Kidney (tissue), 13 donors: ENCODE measurements at regions not wholly inside any gene's neighbourhood (a gene's known extent, or its start where the extent isn't known, plus 50 kb on each side); places are given as distances from the start of the nearest gene placed in this dataset.

Experiments
- DNase-seq, 5 donors: peaks; one replicate each; pipeline ENCODE4 v3.0.0-alpha.2; 2013 to 2020
- FAIRE-seq: peaks from 2 replicates; lab custom pipeline; 2012; peaks lifted over from hg19 to GRCh38; lab: Jason Lieb, UNC
- H3K27ac ChIP-seq, 2 donors: one replicate each; pipeline ENCODE4 v1.7.0; 2013; ENCODE audit warnings: low read depth in 2 of 2, low read length in 2 of 2, inconsistent platforms in 1 of 2
- H3K27me3 ChIP-seq: one replicate; pipeline ENCODE4 v1.7.1; 2013; ENCODE audit warnings: low read length, inconsistent platforms; ENCODE audit not compliant: control insufficient read depth, insufficient read depth
- H3K36me3 ChIP-seq, 3 donors: one replicate each; pipeline versions ENCODE4 v1.7.0 to v1.7.1; 2013; ENCODE audit warnings: low read length in 3 of 3, control low read depth in 1 of 3, inconsistent platforms in 1 of 3; ENCODE audit not compliant: insufficient read depth in 3 of 3, control insufficient read depth in 2 of 3
- H3K4me1 ChIP-seq, 3 donors: one replicate each; pipeline versions ENCODE4 v1.7.0 to v1.7.1; 2013; ENCODE audit warnings: low read length in 3 of 3, inconsistent platforms in 1 of 3, low read depth in 1 of 3; ENCODE audit not compliant: control insufficient read depth in 2 of 3, insufficient read depth in 2 of 3
- H3K4me3 ChIP-seq, 3 donors: one replicate each; pipeline versions ENCODE4 v1.7.0 to v1.8.1; 2013; ENCODE audit warnings: low read length in 3 of 3, control low read depth in 1 of 3, inconsistent platforms in 1 of 3
- H3K9ac ChIP-seq, 3 donors: one replicate each; pipeline versions ENCODE4 v1.7.0 to v1.7.1; 2013; ENCODE audit warnings: low read length in 3 of 3, control low read depth in 1 of 3, inconsistent platforms in 1 of 3
- H3K9me3 ChIP-seq, 3 donors: one replicate each; pipeline versions ENCODE4 v1.7.0 to v1.7.1; 2013; ENCODE audit warnings: low read length in 3 of 3, control low read depth in 1 of 3, inconsistent platforms in 1 of 3; ENCODE audit not compliant: control insufficient read depth in 2 of 3, insufficient read depth in 1 of 3
- CTCF ChIP-seq: IDR thresholded peaks from 3 replicates; pipeline ENCODE4 v1.5.1; 2012; ENCODE audit warnings: mild to moderate bottlenecking, moderate library complexity, borderline replicate concordance; ENCODE audit not compliant: insufficient read depth; ENCODE audit errors: extremely low read depth
- intact Hi-C: fragments of 100-400 bp; cut with DNase I; formaldehyde crosslinking; loops from one replicate; pipeline ENCODE4 v1.11.1; 2022
- donor health status: control.
- donor health status: control.
- donor health status: control.
- donor health status: control.
- donor health status: control.
- donor health status: DM: yes; HTN: yes; CAD: no.
- donor health status: Normal renal cell carcinoma (clear cell type).

- no peaks in the 10 kb centered on the region for H3K4me1 ChIP-seq
- no peak for TF ChIP-seq CTCF
- H3K27me3 ChIP-seq = no peaks in the 10 kb centered on the region
- H3K4me3 ChIP-seq = no peak overlapping the region
- H3K9me3 ChIP-seq = no peaks in the 10 kb centered on the region
- no peak overlapping the region for H3K27ac ChIP-seq
- FAIRE-seq (no peak), DNase-seq (no peak)
- intact Hi-C loops = no loop called here
- no peak overlapping the region for H3K9ac ChIP-seq
- no peaks in the 10 kb centered on the region for H3K36me3 ChIP-seq
These were observed 844.8 kb downstream of the CDH9 start for GRCh38 chr5:26193626-26194025.

- no peak overlapping the region for H3K27ac ChIP-seq
- no peaks in the 10 kb centered on the region for H3K4me1 ChIP-seq
- no peaks in the 10 kb centered on the region for H3K36me3 ChIP-seq
- DNase-seq (no peak), FAIRE-seq (no peak)
- no peak overlapping the region for H3K9ac ChIP-seq
- H3K27me3 ChIP-seq = no peaks in the 10 kb centered on the region
- TF ChIP-seq CTCF = no peak
- no peaks in the 10 kb centered on the region for H3K9me3 ChIP-seq
- intact Hi-C loops = no loop called here
- no peak overlapping the region for H3K4me3 ChIP-seq
These were observed 845.9 kb downstream of the CDH9 start for GRCh38 chr5:26192486-26192885.

GRCh38 chr5:26181582-26181981 is 856.8 kb downstream of the CDH9 start:
- H3K9ac ChIP-seq = no peak overlapping the region
- no peaks in the 10 kb centered on the region for H3K27me3 ChIP-seq
- no peaks in the 10 kb centered on the region for H3K4me1 ChIP-seq
- H3K27ac ChIP-seq = no peak overlapping the region
- H3K4me3 ChIP-seq = no peak overlapping the region
- peak; percentile 29 for FAIRE-seq
- H3K36me3 ChIP-seq = no peaks in the 10 kb centered on the region
- TF ChIP-seq CTCF = no peak
- H3K9me3 ChIP-seq = no peaks in the 10 kb centered on the region
- intact Hi-C loops = no loop called here
- no peak for DNase-seq

- no peak overlapping the region for H3K9ac ChIP-seq
- H3K9me3 ChIP-seq = no peaks in the 10 kb centered on the region
- FAIRE-seq (no peak), DNase-seq (peak in 2 of 5 donors; percentile 23 to 41)
- no peaks in the 10 kb centered on the region for H3K4me1 ChIP-seq
- intact Hi-C loops = no loop called here
- no peak for TF ChIP-seq CTCF
- no peak overlapping the region for H3K27ac ChIP-seq
- H3K4me3 ChIP-seq = no peak overlapping the region
- no peaks in the 10 kb centered on the region for H3K27me3 ChIP-seq
- H3K36me3 ChIP-seq = no peaks in the 10 kb centered on the region
These were observed 889.7 kb downstream of the CDH9 start for GRCh38 chr5:26148569-26149107.
